Gastroesophageal sphincter (tissue), 4 donors: ENCODE measurements at regions not wholly inside any gene's neighbourhood (a gene's known extent, or its start where the extent isn't known, plus 50 kb on each side); places are given as distances from the start of the nearest gene placed in this dataset.

ENCODE experiments used
- ATAC-seq: fragments of 150-250 bp; one replicate; pipeline ENCODE4 v1.9.1; 2016; ENCODE audit warnings: mild to moderate bottlenecking, moderate library complexity
- H3K27ac ChIP-seq, 4 donors: fragments of 200-600 bp; sonication (generic) in 3 of 4; 1 replicate in 3 of 4; 2 replicates in 1 of 4; pipeline ENCODE4 v1.5.1; 2016 to 2019
- H3K27me3 ChIP-seq: fragments of 200-600 bp; sonication (generic); one replicate; pipeline ENCODE4 v1.5.1; 2019
- H3K36me3 ChIP-seq, 2 donors: fragments of 200-600 bp; sonication (generic); one replicate each; pipeline ENCODE4 v1.5.1; 2019; ENCODE audit warnings: control low read depth in 1 of 2
- H3K4me1 ChIP-seq, 3 donors: fragments of 200-600 bp; sonication (generic); 1 replicate in 2 of 3; 2 replicates in 1 of 3; pipeline ENCODE4 v1.5.1; 2016 to 2019; ENCODE audit warnings: control low read depth in 2 of 3
- H3K4me3 ChIP-seq, 2 donors: fragments of 200-600 bp; sonication (generic); one replicate each; pipeline ENCODE4 v1.5.1; 2019; ENCODE audit warnings: mild to moderate bottlenecking in 1 of 2, moderate library complexity in 1 of 2
- H3K9me3 ChIP-seq, 3 donors: fragments of 200-600 bp; sonication (generic); one replicate each; pipeline ENCODE4 v1.5.1; 2017 to 2019; ENCODE audit warnings: control low read depth in 2 of 3
- CTCF ChIP-seq, 4 experiments: fragments of 200-600 bp in 2 of 4; fragments of 450-650 bp in 2 of 4; sonication (generic) in 1 of 4; IDR thresholded peaks; one replicate each; pipeline ENCODE4 v1.5.1; 2017 to 2019; ENCODE audit warnings: antibody characterized with exemption in 4 of 4, mild to moderate bottlenecking in 2 of 4, moderate library complexity in 2 of 4
- EP300 ChIP-seq: sonication (generic); formaldehyde crosslinking; IDR thresholded peaks from one replicate; pipeline ENCODE4 v1.6.1; 2017; ENCODE audit warnings: antibody characterized with exemption, mild to moderate bottlenecking
- POLR2A ChIP-seq, 2 donors: fragments of 450-650 bp; IDR thresholded peaks; one replicate each; pipeline ENCODE4 v1.6.1; 2017; ENCODE audit warnings: antibody characterized with exemption in 2 of 2, mild to moderate bottlenecking in 2 of 2, moderate library complexity in 1 of 2
- POLR2AphosphoS5 ChIP-seq: sonication (generic); formaldehyde crosslinking; IDR thresholded peaks from one replicate; pipeline ENCODE4 v1.6.1; 2017; ENCODE audit warnings: antibody characterized with exemption
- WGBS, 2 donors: methylation state at CpG; one replicate each; pipeline ENCODE4 v1.1.5; 2018; ENCODE audit warnings: low coverage in 1 of 2; 5-methylcytosine and 5-hydroxymethylcytosine counted together

GRCh38 chr9:87081503-87081902 is 134.2 kb upstream of the GAS1 start:
- Histone ChIP-seq H3K4me3 (no peak overlapping the region), H3K27me3 (no peaks in the 10 kb centered on the region), H3K36me3 (no peaks in the 10 kb centered on the region), H3K9me3 (no peaks in the 10 kb centered on the region), H3K27ac (no peak overlapping the region), H3K4me1 (peaks cover 0 to 7% (median 0%) of the 10 kb centered on the region in 3 donors)
- no peak for ATAC-seq
- TF ChIP-seq EP300 (no peak), POLR2A (IDR thresholded peaks at IDR 0.05) (no peak), POLR2AphosphoS5 (no peak), CTCF (IDR thresholded peaks at IDR 0.05) (no peak)
- 45 to 54% methylated on average over 2 of the region's 2 CpGs for WGBS, 2 donors

- ATAC-seq = no peak
- no peak overlapping the region for H3K4me3 ChIP-seq
- H3K4me1 ChIP-seq = peaks cover 0 to 7% (median 0%) of the 10 kb centered on the region in 3 donors
- no peaks in the 10 kb centered on the region for H3K9me3 ChIP-seq
- 92% methylated on average over 7 of the region's 13 CpGs; no CpG with 5 or more reads in 1 of the 2 donors for WGBS, 2 donors
- H3K36me3 ChIP-seq = no peaks in the 10 kb centered on the region
- no peaks in the 10 kb centered on the region for H3K27me3 ChIP-seq
- no peak overlapping the region for H3K27ac ChIP-seq
- no peak for TF ChIP-seq POLR2AphosphoS5
These were observed 136.7 kb upstream of the GAS1 start for GRCh38 chr9:87083986-87084385.

GRCh38 chr9:87084407-87084806 is 137.1 kb upstream of the GAS1 start:
- Histone ChIP-seq H3K27ac (no peak overlapping the region), H3K36me3 (no peaks in the 10 kb centered on the region), H3K4me1 (peaks cover 0 to 11% (median 0%) of the 10 kb centered on the region in 3 donors), H3K4me3 (no peak overlapping the region), H3K9me3 (no peaks in the 10 kb centered on the region), H3K27me3 (no peaks in the 10 kb centered on the region)
- 100% methylated on average over 1 to 2 of the region's 12 CpGs for WGBS, 2 donors
- TF ChIP-seq POLR2A (IDR thresholded peaks at IDR 0.05) (no peak), EP300 (no peak), POLR2AphosphoS5 (no peak), CTCF (IDR thresholded peaks at IDR 0.05) (no peak)
- no peak for ATAC-seq

GRCh38 chr9:87085073-87085472 is 137.8 kb upstream of the GAS1 start:
- H3K4me3 ChIP-seq = no peak overlapping the region
- TF ChIP-seq EP300 = no peak
- no peak for TF ChIP-seq POLR2AphosphoS5
- no peak for TF ChIP-seq CTCF (IDR thresholded peaks at IDR 0.05)
- H3K27me3 ChIP-seq = no peaks in the 10 kb centered on the region
- peaks cover 0 to 13% (median 0%) of the 10 kb centered on the region in 3 donors for H3K4me1 ChIP-seq
- no peak overlapping the region for H3K27ac ChIP-seq
- no peak for ATAC-seq
- 92 to 100% methylated on average over 3 to 6 of the region's 27 CpGs for WGBS, 2 donors
- H3K9me3 ChIP-seq = no peaks in the 10 kb centered on the region
- no peaks in the 10 kb centered on the region for H3K36me3 ChIP-seq

- TF ChIP-seq POLR2A (IDR thresholded peaks at IDR 0.05) (no peak), POLR2AphosphoS5 (no peak), CTCF (IDR thresholded peaks at IDR 0.05) (no peak), EP300 (no peak)
- ATAC-seq = no peak
- WGBS, 2 donors = 85 to 92% methylated on average over 2 to 6 of the region's 9 CpGs
- H3K36me3 ChIP-seq = no peaks in the 10 kb centered on the region
- peaks cover 0 to 13% (median 0%) of the 10 kb centered on the region in 3 donors for H3K4me1 ChIP-seq
- no peak overlapping the region for H3K4me3 ChIP-seq
- no peaks in the 10 kb centered on the region for H3K9me3 ChIP-seq
- H3K27me3 ChIP-seq = no peaks in the 10 kb centered on the region
- no peak overlapping the region for H3K27ac ChIP-seq
These were observed 138.2 kb upstream of the GAS1 start for GRCh38 chr9:87085521-87085920.
